ENCODE measurements at regions not wholly inside any gene's neighbourhood (a gene's known extent, or its start where the extent isn't known, plus 50 kb on each side); places are given as distances from the start of the nearest gene placed in this dataset.

GRCh38 chr2:128714851-128715312, 396.2 kb upstream of the HS6ST1 start:
- no peak for DNase-seq (ENCODE audit: low spot score)
- Histone ChIP-seq H3K27ac (no peak overlapping the region), H2AFZ (no peak overlapping the region), H3K27me3 (no peaks in the 10 kb centered on the region), H4K20me1 (ENCODE audit: insufficient read depth, poor library complexity, severe bottlenecking) (no peaks in the 10 kb centered on the region), H3K79me2 (no peaks in the 10 kb centered on the region), H3K4me3 (no peak overlapping the region), H3K36me3 (replicated peaks; ENCODE audit: insufficient read depth, low read depth) (no peaks in the 10 kb centered on the region), H3K9me2 (replicated peaks; ENCODE audit: insufficient read depth) (no peaks in the 10 kb centered on the region), H3K4me2 (no peak overlapping the region), H3K4me1 (ENCODE audit: insufficient read depth) (no peaks in the 10 kb centered on the region), H3K9me3 (ENCODE audit: low read depth) (no peaks in the 10 kb centered on the region)
- TF ChIP-seq CTCF (IDR thresholded peaks at IDR 0.05; ENCODE audit: poor library complexity) (peak; percentile 20), EZH2 (IDR thresholded peaks at IDR 0.05; ENCODE audit: borderline replicate concordance) (no peak)
- 88% methylated on average over 6 of the region's 6 CpGs for WGBS (ENCODE audit: low lambda C conversion rate, missing lambda C conversion rate)

GRCh38 chr2:128715360-128715759, 396.7 kb upstream of the HS6ST1 start:
- no peaks in the 10 kb centered on the region for H4K20me1 ChIP-seq (ENCODE audit: insufficient read depth, poor library complexity, severe bottlenecking)
- WGBS (ENCODE audit: low lambda C conversion rate, missing lambda C conversion rate): 78% methylated on average over 7 of the region's 7 CpGs
- H3K27ac ChIP-seq: no peak overlapping the region
- no peak for DNase-seq (ENCODE audit: low spot score)
- no peaks in the 10 kb centered on the region for H3K9me3 ChIP-seq (ENCODE audit: low read depth)
- no peak overlapping the region for H3K4me3 ChIP-seq
- no peak overlapping the region for H2AFZ ChIP-seq
- no peak overlapping the region for H3K4me2 ChIP-seq
- H3K36me3 ChIP-seq (replicated peaks; ENCODE audit: insufficient read depth, low read depth): no peaks in the 10 kb centered on the region
- H3K4me1 ChIP-seq (ENCODE audit: insufficient read depth): no peaks in the 10 kb centered on the region
- H3K9me2 ChIP-seq (replicated peaks; ENCODE audit: insufficient read depth): no peaks in the 10 kb centered on the region
- TF ChIP-seq EZH2 (IDR thresholded peaks at IDR 0.05; ENCODE audit: borderline replicate concordance) (no peak), EZH2phosphoT487 (IDR thresholded peaks at IDR 0.05; ENCODE audit: low read depth, severe bottlenecking, unreplicated experiment) (no peak), CTCF (IDR thresholded peaks at IDR 0.05; ENCODE audit: poor library complexity) (no peak)
- no peaks in the 10 kb centered on the region for H3K27me3 ChIP-seq
- H3K79me2 ChIP-seq: no peaks in the 10 kb centered on the region

GRCh38 chr2:128716299-128716721, 397.6 kb upstream of the HS6ST1 start:
- Histone ChIP-seq H4K20me1 (ENCODE audit: insufficient read depth, poor library complexity, severe bottlenecking) (no peaks in the 10 kb centered on the region), H3K36me3 (replicated peaks; ENCODE audit: insufficient read depth, low read depth) (no peaks in the 10 kb centered on the region), H3K27ac (no peak overlapping the region), H3K9me3 (ENCODE audit: low read depth) (no peaks in the 10 kb centered on the region), H3K9me2 (replicated peaks; ENCODE audit: insufficient read depth) (no peaks in the 10 kb centered on the region), H3K4me2 (no peak overlapping the region), H3K4me3 (no peak overlapping the region), H3K79me2 (no peaks in the 10 kb centered on the region), H3K4me1 (ENCODE audit: insufficient read depth) (no peaks in the 10 kb centered on the region), H3K27me3 (no peaks in the 10 kb centered on the region), H2AFZ (no peak overlapping the region)
- DNase-seq (ENCODE audit: low spot score): no peak
- 88% methylated on average over 8 of the region's 8 CpGs for WGBS (ENCODE audit: low lambda C conversion rate, missing lambda C conversion rate)
- TF ChIP-seq EZH2phosphoT487 (IDR thresholded peaks at IDR 0.05; ENCODE audit: low read depth, severe bottlenecking, unreplicated experiment): no peak
- no peak for TF ChIP-seq EZH2 (IDR thresholded peaks at IDR 0.05; ENCODE audit: borderline replicate concordance)
- TF ChIP-seq CTCF (IDR thresholded peaks at IDR 0.05; ENCODE audit: poor library complexity): no peak
